ENCODE measurements at regions not wholly inside any gene's neighbourhood (a gene's known extent, or its start where the extent isn't known, plus 50 kb on each side); places are given as distances from the start of the nearest gene placed in this dataset.

- no peaks in the 10 kb centered on the region for H3K9me2 ChIP-seq (replicated peaks; ENCODE audit: insufficient read depth, low read length)
- no peak for DNase-seq
- H3K9me3 ChIP-seq (replicated peaks; ENCODE audit: insufficient read depth, low read length) = no peaks in the 10 kb centered on the region
- H3K4me2 ChIP-seq (ENCODE audit: low read depth, low read length) = no peak overlapping the region
- no peaks in the 10 kb centered on the region for H3K36me3 ChIP-seq (replicated peaks; ENCODE audit: insufficient read depth, low read length)
- no peak overlapping the region for H2AFZ ChIP-seq (ENCODE audit: low read length)
- H3F3A ChIP-seq (ENCODE audit: insufficient read depth, low read length) = no peaks in the 10 kb centered on the region
- no peaks in the 10 kb centered on the region for H3K4me1 ChIP-seq (ENCODE audit: low read length)
- H3K27ac ChIP-seq (ENCODE audit: low read length) = no peak overlapping the region
- H3K9ac ChIP-seq (ENCODE audit: low read length) = no peak overlapping the region
- H3K79me2 ChIP-seq (ENCODE audit: low read length) = no peaks in the 10 kb centered on the region
- no peak overlapping the region for H3K4me3 ChIP-seq (ENCODE audit: low read length)
- no peak for TF ChIP-seq CTCF (IDR thresholded peaks at IDR 0.05; ENCODE audit: low read length)
- no peak for TF ChIP-seq EZH2 (optimal IDR thresholded peaks at IDR 0.05; ENCODE audit: low read depth, low read length)
- no peak for TF ChIP-seq EZH2phosphoT487 (IDR thresholded peaks at IDR 0.05; ENCODE audit: low read length)
- H4K20me1 ChIP-seq (ENCODE audit: insufficient read depth, low read length) = no peaks in the 10 kb centered on the region
- no peaks in the 10 kb centered on the region for H3K27me3 ChIP-seq (replicated peaks; ENCODE audit: insufficient read depth, low read length)
Observed at GRCh38 chr10:131573707-131574106, 262.2 kb upstream of the TCERG1L start.

- no peak overlapping the region for H3K4me3 ChIP-seq (ENCODE audit: low read length)
- no peaks in the 10 kb centered on the region for H3K79me2 ChIP-seq (ENCODE audit: low read length)
- no peaks in the 10 kb centered on the region for H4K20me1 ChIP-seq (ENCODE audit: insufficient read depth, low read length)
- no peaks in the 10 kb centered on the region for H3F3A ChIP-seq (ENCODE audit: insufficient read depth, low read length)
- H3K27ac ChIP-seq (ENCODE audit: low read length) = no peak overlapping the region
- H3K36me3 ChIP-seq (replicated peaks; ENCODE audit: insufficient read depth, low read length) = no peaks in the 10 kb centered on the region
- H3K4me2 ChIP-seq (ENCODE audit: low read depth, low read length) = no peak overlapping the region
- H2AFZ ChIP-seq (ENCODE audit: low read length) = no peak overlapping the region
- H3K4me1 ChIP-seq (ENCODE audit: low read length) = no peaks in the 10 kb centered on the region
- no peak for DNase-seq
- no peaks in the 10 kb centered on the region for H3K9me2 ChIP-seq (replicated peaks; ENCODE audit: insufficient read depth, low read length)
- H3K9me3 ChIP-seq (replicated peaks; ENCODE audit: insufficient read depth, low read length) = no peaks in the 10 kb centered on the region
- no peak overlapping the region for H3K9ac ChIP-seq (ENCODE audit: low read length)
- no peak for TF ChIP-seq EZH2 (optimal IDR thresholded peaks at IDR 0.05; ENCODE audit: low read depth, low read length)
- no peak for TF ChIP-seq CTCF (IDR thresholded peaks at IDR 0.05; ENCODE audit: low read length)
- no peak for TF ChIP-seq EZH2phosphoT487 (IDR thresholded peaks at IDR 0.05; ENCODE audit: low read length)
- H3K27me3 ChIP-seq (replicated peaks; ENCODE audit: insufficient read depth, low read length) = no peaks in the 10 kb centered on the region
Observed at GRCh38 chr10:131574363-131574706, 262.8 kb upstream of the TCERG1L start.

GRCh38 chr10:131574707-131575430, 263.3 kb upstream of the TCERG1L start:
- Histone ChIP-seq H3K4me2 (ENCODE audit: low read depth, low read length) (no peak overlapping the region), H3K27me3 (replicated peaks; ENCODE audit: insufficient read depth, low read length) (no peaks in the 10 kb centered on the region), H3K36me3 (replicated peaks; ENCODE audit: insufficient read depth, low read length) (no peaks in the 10 kb centered on the region), H3F3A (ENCODE audit: insufficient read depth, low read length) (no peaks in the 10 kb centered on the region), H3K9me2 (replicated peaks; ENCODE audit: insufficient read depth, low read length) (no peaks in the 10 kb centered on the region), H4K20me1 (ENCODE audit: insufficient read depth, low read length) (no peaks in the 10 kb centered on the region), H3K9ac (ENCODE audit: low read length) (no peak overlapping the region), H3K4me1 (ENCODE audit: low read length) (no peaks in the 10 kb centered on the region), H3K27ac (ENCODE audit: low read length) (no peak overlapping the region), H3K79me2 (ENCODE audit: low read length) (no peaks in the 10 kb centered on the region), H3K4me3 (ENCODE audit: low read length) (no peak overlapping the region), H3K9me3 (replicated peaks; ENCODE audit: insufficient read depth, low read length) (no peaks in the 10 kb centered on the region), H2AFZ (ENCODE audit: low read length) (no peak overlapping the region)
- no peak for DNase-seq
- TF ChIP-seq CTCF (IDR thresholded peaks at IDR 0.05; ENCODE audit: low read length) = no peak
- TF ChIP-seq EZH2 (optimal IDR thresholded peaks at IDR 0.05; ENCODE audit: low read depth, low read length) = no peak
- no peak for TF ChIP-seq EZH2phosphoT487 (IDR thresholded peaks at IDR 0.05; ENCODE audit: low read length)

Measured in MM.1S (cell line).